ENCODE measurements at regions not wholly inside any gene's neighbourhood (a gene's known extent, or its start where the extent isn't known, plus 50 kb on each side); places are given as distances from the start of the nearest gene placed in this dataset.

DNA sequence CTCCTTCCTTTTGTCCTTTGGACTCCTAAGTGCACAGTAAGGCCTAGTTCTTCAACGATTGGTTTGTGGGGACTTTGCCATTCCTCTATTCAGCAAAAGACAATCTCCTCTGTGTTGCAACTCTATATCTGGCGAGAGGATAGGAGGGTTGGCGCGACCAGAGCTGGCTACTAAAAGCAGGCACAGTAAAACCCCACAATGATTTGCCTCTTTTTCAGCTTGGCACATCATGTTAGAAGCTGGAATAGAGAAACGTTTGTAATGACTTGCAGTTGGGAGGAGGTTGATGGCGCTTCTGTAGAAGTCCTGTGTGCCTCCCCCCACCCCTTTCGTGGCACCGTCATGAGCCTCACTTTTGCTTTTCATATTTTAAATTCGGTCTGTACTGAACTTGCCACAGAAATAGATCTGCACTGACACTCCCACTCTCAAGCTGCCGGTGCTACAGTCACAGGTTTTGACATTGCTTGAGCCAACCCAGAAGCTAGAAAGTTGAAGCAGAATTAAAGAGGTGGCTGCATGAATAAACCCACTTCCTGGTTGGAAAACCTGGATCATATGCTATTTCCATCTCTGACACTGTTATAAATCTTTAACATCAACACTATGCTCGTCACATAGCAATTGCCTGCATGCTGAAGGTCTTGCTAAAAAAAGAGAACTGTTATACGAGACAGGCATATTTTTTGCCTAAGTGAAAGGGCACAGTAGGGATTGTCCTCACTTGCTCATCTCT is 315.3 kb upstream of the PRICKLE1 start:
- TF ChIP-seq, protein P1, sequence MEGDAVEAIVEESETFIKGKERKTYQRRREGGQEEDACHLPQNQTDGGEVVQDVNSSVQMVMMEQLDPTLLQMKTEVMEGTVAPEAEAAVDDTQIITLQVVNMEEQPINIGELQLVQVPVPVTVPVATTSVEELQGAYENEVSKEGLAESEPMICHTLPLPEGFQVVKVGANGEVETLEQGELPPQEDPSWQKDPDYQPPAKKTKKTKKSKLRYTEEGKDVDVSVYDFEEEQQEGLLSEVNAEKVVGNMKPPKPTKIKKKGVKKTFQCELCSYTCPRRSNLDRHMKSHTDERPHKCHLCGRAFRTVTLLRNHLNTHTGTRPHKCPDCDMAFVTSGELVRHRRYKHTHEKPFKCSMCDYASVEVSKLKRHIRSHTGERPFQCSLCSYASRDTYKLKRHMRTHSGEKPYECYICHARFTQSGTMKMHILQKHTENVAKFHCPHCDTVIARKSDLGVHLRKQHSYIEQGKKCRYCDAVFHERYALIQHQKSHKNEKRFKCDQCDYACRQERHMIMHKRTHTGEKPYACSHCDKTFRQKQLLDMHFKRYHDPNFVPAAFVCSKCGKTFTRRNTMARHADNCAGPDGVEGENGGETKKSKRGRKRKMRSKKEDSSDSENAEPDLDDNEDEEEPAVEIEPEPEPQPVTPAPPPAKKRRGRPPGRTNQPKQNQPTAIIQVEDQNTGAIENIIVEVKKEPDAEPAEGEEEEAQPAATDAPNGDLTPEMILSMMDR (tag by site-specific recombination; IDR thresholded peaks at IDR 0.05), result no peak
- no peak for TF ChIP-seq MYNN (tag by site-specific recombination; IDR thresholded peaks at IDR 0.05; ENCODE audit: borderline replicate concordance)
- no peak for TF ChIP-seq ZNF776 (tag by site-specific recombination; IDR thresholded peaks at IDR 0.05; ENCODE audit: borderline replicate concordance)
- no peak for TF ChIP-seq ZNF791 (tag by site-specific recombination; IDR thresholded peaks at IDR 0.05)
- TF ChIP-seq ZNF747 (tag by site-specific recombination; IDR thresholded peaks at IDR 0.05), result no peak
- TF ChIP-seq ZNF792 (tag by site-specific recombination; IDR thresholded peaks at IDR 0.05), result no peak
- TF ChIP-seq ZNF292 (tag by site-specific recombination; IDR thresholded peaks at IDR 0.05; ENCODE audit: borderline replicate concordance, low read depth), result no peak
